HG03442 (cell line): ENCODE measurements at regions not wholly inside any gene's neighbourhood (a gene's known extent, or its start where the extent isn't known, plus 50 kb on each side); places are given as distances from the start of the nearest gene placed in this dataset.

Experiments
- ATAC-seq: cut with Tn5 transposase; IDR thresholded peaks from one replicate; pipeline ENCODE4 v1.9.1; 2021; ENCODE audit warnings: mild to moderate bottlenecking, moderate library complexity; ENCODE audit not compliant: unreplicated experiment

GRCh38 chr3:182732232-182733015, 60.9 kb upstream of the ATP11B start:
- no peak for ATAC-seq

- ATAC-seq = no peak
Observed at GRCh38 chr3:182735672-182736071, 57.6 kb upstream of the ATP11B start.

GRCh38 chr3:182737825-182738224, 55.5 kb upstream of the ATP11B start:
- no peak for ATAC-seq

- no peak for ATAC-seq
Observed at GRCh38 chr3:182738583-182739411, 54.5 kb upstream of the ATP11B start.

- no peak for ATAC-seq
Observed at GRCh38 chr3:182739619-182740018, 53.7 kb upstream of the ATP11B start.

- ATAC-seq = no peak
Observed at GRCh38 chr3:182740710-182741109, 52.6 kb upstream of the ATP11B start.

GRCh38 chr3:182741214-182741613, 52.1 kb upstream of the ATP11B start:
- ATAC-seq = no peak
